A549 (cell line): ENCODE measurements at regions not wholly inside any gene's neighbourhood (a gene's known extent, or its start where the extent isn't known, plus 50 kb on each side); places are given as distances from the start of the nearest gene placed in this dataset.

Experiments
- BCL3 ChIP-seq: fragments of >200 bp; sonication (Bioruptor Twin); formaldehyde crosslinking; IDR thresholded peaks from 3 replicates; pipeline ENCODE4 v1.6.1; 2016
- CBX8 ChIP-seq: fragments of 200-600 bp; sonication (generic); IDR thresholded peaks from 2 replicates; pipeline ENCODE4 v1.6.1; 2016
- EHMT2 ChIP-seq: fragments of 200-600 bp; sonication (generic); IDR thresholded peaks from 2 replicates; pipeline ENCODE4 v1.6.1; 2016; ENCODE audit warnings: antibody characterized with exemption, low read depth, mild to moderate bottlenecking, moderate library complexity
- MAFK ChIP-seq: fragments of 450-650 bp; IDR thresholded peaks from 2 replicates; pipeline ENCODE4 v1.6.1; 2014; ENCODE audit not compliant: partially characterized antibody
- MAX ChIP-seq: IDR thresholded peaks from 2 replicates; pipeline ENCODE4 v1.6.1; 2012
- POLR2A ChIP-seq: IDR thresholded peaks from 2 replicates; pipeline ENCODE4 v1.6.1; 2012; ENCODE audit warnings: mild to moderate bottlenecking, low read length
- REST ChIP-seq: fragments of 200-600 bp; sonication (generic); IDR thresholded peaks from 2 replicates; pipeline ENCODE4 v1.6.1; 2016; ENCODE audit warnings: antibody characterized with exemption, mild to moderate bottlenecking, moderate library complexity
- RNF2 ChIP-seq: fragments of 200-600 bp; sonication (generic); IDR thresholded peaks from 2 replicates; pipeline ENCODE4 v1.6.1; 2016; ENCODE audit warnings: low read depth, mild to moderate bottlenecking, antibody characterized with exemption, moderate library complexity, borderline replicate concordance
- ZSCAN20 ChIP-seq: fragments of 250-450 bp; sonication (Bioruptor Pico); IDR thresholded peaks from 2 replicates; pipeline ENCODE4 v1.8.0; 2022; ENCODE audit warnings: mild to moderate bottlenecking, moderate library complexity
- TF ChIP-seq, protein P1 (sequence below): fragments of 250-450 bp; sonication (Bioruptor Pico); IDR thresholded peaks from 2 replicates; pipeline ENCODE4 v1.5.0; 2021; ENCODE audit warnings: mild to moderate bottlenecking, moderate library complexity, borderline replicate concordance
- TF ChIP-seq, protein P2 (sequence below): fragments of >200 bp; sonication (Bioruptor Twin); formaldehyde crosslinking; IDR thresholded peaks from 3 replicates; pipeline ENCODE4 v1.5.1; 2016
- TF ChIP-seq, protein P3 (sequence below): fragments of 150-350 bp; IDR thresholded peaks from 2 replicates; pipeline ENCODE4 v1.6.1; 2014; ENCODE audit warnings: low read depth, mild to moderate bottlenecking, low read length

GRCh38 chr13:76250211-76250610 is 614.1 kb downstream of the LMO7 start:
- TF ChIP-seq POLR2A (no peak), BCL3 (no peak), CBX8 (no peak), MAX (no peak), ZSCAN20 (CRISPR knock-in tag) (no peak), REST (no peak), EHMT2 (no peak), MAFK (no peak), RNF2 (no peak)
- TF ChIP-seq, protein P1, sequence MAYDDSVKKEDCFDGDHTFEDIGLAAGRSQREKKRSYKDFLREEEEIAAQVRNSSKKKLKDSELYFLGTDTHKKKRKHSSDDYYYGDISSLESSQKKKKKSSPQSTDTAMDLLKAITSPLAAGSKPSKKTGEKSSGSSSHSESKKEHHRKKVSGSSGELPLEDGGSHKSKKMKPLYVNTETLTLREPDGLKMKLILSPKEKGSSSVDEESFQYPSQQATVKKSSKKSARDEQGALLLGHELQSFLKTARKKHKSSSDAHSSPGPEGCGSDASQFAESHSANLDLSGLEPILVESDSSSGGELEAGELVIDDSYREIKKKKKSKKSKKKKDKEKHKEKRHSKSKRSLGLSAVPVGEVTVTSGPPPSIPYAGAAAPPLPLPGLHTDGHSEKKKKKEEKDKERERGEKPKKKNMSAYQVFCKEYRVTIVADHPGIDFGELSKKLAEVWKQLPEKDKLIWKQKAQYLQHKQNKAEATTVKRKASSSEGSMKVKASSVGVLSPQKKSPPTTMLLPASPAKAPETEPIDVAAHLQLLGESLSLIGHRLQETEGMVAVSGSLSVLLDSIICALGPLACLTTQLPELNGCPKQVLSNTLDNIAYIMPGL (CRISPR knock-in tag), result no peak
- TF ChIP-seq, protein P2, sequence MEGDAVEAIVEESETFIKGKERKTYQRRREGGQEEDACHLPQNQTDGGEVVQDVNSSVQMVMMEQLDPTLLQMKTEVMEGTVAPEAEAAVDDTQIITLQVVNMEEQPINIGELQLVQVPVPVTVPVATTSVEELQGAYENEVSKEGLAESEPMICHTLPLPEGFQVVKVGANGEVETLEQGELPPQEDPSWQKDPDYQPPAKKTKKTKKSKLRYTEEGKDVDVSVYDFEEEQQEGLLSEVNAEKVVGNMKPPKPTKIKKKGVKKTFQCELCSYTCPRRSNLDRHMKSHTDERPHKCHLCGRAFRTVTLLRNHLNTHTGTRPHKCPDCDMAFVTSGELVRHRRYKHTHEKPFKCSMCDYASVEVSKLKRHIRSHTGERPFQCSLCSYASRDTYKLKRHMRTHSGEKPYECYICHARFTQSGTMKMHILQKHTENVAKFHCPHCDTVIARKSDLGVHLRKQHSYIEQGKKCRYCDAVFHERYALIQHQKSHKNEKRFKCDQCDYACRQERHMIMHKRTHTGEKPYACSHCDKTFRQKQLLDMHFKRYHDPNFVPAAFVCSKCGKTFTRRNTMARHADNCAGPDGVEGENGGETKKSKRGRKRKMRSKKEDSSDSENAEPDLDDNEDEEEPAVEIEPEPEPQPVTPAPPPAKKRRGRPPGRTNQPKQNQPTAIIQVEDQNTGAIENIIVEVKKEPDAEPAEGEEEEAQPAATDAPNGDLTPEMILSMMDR, result no peak
- TF ChIP-seq, protein P3, sequence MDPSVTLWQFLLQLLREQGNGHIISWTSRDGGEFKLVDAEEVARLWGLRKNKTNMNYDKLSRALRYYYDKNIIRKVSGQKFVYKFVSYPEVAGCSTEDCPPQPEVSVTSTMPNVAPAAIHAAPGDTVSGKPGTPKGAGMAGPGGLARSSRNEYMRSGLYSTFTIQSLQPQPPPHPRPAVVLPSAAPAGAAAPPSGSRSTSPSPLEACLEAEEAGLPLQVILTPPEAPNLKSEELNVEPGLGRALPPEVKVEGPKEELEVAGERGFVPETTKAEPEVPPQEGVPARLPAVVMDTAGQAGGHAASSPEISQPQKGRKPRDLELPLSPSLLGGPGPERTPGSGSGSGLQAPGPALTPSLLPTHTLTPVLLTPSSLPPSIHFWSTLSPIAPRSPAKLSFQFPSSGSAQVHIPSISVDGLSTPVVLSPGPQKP, result no peak
